ENCODE measurements at regions not wholly inside any gene's neighbourhood (a gene's known extent, or its start where the extent isn't known, plus 50 kb on each side); places are given as distances from the start of the nearest gene placed in this dataset.

DNA sequence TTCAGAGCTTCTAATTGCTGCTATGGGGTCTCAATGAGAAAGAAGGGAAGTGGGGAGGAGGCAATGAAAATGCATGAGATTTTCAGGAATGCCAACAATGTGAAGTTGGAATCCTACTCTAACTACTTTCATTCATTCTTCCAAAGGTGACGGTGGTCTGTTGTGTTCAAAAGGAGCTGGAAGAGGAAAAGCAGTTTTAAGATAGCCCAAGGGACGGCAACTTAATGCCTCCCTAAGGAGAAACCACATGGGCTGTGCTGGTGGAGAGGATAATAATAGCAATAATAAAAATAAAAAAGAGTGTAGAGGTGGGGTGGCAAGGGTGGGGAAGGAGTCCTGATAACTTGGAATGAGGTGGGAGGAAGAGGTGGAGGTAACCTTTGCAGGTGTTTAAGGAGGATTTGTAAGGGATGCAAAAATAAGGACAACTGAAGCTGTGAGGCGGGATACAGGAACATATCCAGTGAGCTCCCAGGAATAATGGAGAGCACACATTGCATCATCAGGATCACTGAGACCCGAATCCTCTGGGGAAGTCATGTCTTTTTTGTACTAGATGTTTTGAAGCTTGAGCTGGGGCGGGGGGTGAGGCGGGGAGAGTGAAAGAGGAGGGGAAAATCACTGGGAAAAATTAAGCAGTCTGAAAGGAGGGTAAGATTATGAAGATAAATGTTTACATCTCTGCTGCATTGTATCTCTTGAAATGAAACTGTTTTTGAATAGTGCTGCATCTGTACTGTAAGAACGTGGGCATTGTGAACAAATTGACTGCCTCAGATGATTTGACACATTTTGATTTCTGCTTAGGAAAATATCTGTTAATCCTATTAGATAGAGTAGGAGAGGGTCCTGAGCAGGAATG is 120.1 kb upstream of the TMEM161B start:
- H3K4me3 ChIP-seq (ENCODE audit: insufficient read depth, low read depth, low read length): no peak overlapping the region
- 50 to 54% methylated on average over 6 to 7 of the region's 7 CpGs for WGBS, 2 experiments
- peak overlapping the region; percentile 47 for H3K27ac ChIP-seq (ENCODE audit: insufficient read depth, low read depth, low read length, poor library complexity, severe bottlenecking)
- peaks cover 25% of the 10 kb centered on the region for H3K4me1 ChIP-seq (ENCODE audit: control insufficient read depth, insufficient read depth, low read length)
- H3K27me3 ChIP-seq (ENCODE audit: control insufficient read depth, insufficient read depth, low read length, poor library complexity, severe bottlenecking): no peaks in the 10 kb centered on the region
- no peaks in the 10 kb centered on the region for H3K36me3 ChIP-seq (ENCODE audit: control insufficient read depth, insufficient read depth, low read length)
- no peaks in the 10 kb centered on the region for H3K9me3 ChIP-seq (ENCODE audit: control insufficient read depth, low read length)

DNA sequence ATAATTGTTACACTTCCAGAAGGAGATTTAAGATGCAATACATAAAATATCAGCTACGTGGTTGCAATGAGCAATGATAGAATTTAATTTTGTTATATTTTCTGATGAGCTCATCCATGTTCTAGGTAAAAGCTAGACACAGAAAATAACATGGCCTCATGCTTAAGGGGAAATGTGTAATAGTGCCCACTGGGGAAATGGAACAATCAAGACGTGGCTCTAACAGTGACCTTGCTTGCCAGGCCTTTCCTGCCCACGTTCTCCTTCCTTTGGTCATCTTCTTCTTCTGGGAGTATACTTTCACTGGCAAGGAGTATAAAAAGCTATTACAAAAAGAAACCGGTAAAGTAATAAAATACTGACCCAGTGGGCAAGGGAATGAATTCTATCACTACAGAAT is 116.2 kb upstream of the TMEM161B start:
- no peak overlapping the region for H3K27ac ChIP-seq (ENCODE audit: insufficient read depth, low read depth, low read length, poor library complexity, severe bottlenecking)
- WGBS, 2 experiments: 94 to 97% methylated on average over 4 of the region's 4 CpGs
- H3K4me1 ChIP-seq (ENCODE audit: control insufficient read depth, insufficient read depth, low read length): peaks cover 17% of the 10 kb centered on the region
- no peaks in the 10 kb centered on the region for H3K9me3 ChIP-seq (ENCODE audit: control insufficient read depth, low read length)
- H3K4me3 ChIP-seq (ENCODE audit: insufficient read depth, low read depth, low read length): no peak overlapping the region
- no peaks in the 10 kb centered on the region for H3K27me3 ChIP-seq (ENCODE audit: control insufficient read depth, insufficient read depth, low read length, poor library complexity, severe bottlenecking)
- H3K36me3 ChIP-seq (ENCODE audit: control insufficient read depth, insufficient read depth, low read length): no peaks in the 10 kb centered on the region

DNA sequence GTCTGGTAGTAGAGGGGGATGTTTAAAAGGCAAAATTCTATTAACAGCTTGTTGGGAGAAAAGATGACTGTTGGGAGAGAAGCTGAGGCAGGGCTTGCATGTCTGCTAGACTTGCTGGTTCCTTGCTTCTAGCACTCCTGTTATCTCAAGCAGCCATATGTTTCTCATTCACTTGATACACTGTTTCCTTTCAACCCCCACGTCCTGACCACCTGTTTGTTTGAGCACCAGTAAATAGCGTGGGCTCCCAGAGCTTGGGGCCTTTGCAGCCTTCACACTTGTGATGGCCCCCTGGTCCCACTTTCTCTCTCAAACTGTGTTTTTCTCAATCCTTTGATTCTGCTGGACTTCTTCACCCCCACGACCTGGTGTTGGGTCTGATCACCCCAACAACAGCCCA is 111.7 kb upstream of the TMEM161B start:
- no peaks in the 10 kb centered on the region for H3K9me3 ChIP-seq (ENCODE audit: control insufficient read depth, low read length)
- no peaks in the 10 kb centered on the region for H3K36me3 ChIP-seq (ENCODE audit: control insufficient read depth, insufficient read depth, low read length)
- no peak overlapping the region for H3K4me3 ChIP-seq (ENCODE audit: insufficient read depth, low read depth, low read length)
- H3K4me1 ChIP-seq (ENCODE audit: control insufficient read depth, insufficient read depth, low read length): no peaks in the 10 kb centered on the region
- 93 to 96% methylated on average over 3 of the region's 3 CpGs for WGBS, 2 experiments
- no peaks in the 10 kb centered on the region for H3K27me3 ChIP-seq (ENCODE audit: control insufficient read depth, insufficient read depth, low read length, poor library complexity, severe bottlenecking)
- no peak overlapping the region for H3K27ac ChIP-seq (ENCODE audit: insufficient read depth, low read depth, low read length, poor library complexity, severe bottlenecking)

DNA sequence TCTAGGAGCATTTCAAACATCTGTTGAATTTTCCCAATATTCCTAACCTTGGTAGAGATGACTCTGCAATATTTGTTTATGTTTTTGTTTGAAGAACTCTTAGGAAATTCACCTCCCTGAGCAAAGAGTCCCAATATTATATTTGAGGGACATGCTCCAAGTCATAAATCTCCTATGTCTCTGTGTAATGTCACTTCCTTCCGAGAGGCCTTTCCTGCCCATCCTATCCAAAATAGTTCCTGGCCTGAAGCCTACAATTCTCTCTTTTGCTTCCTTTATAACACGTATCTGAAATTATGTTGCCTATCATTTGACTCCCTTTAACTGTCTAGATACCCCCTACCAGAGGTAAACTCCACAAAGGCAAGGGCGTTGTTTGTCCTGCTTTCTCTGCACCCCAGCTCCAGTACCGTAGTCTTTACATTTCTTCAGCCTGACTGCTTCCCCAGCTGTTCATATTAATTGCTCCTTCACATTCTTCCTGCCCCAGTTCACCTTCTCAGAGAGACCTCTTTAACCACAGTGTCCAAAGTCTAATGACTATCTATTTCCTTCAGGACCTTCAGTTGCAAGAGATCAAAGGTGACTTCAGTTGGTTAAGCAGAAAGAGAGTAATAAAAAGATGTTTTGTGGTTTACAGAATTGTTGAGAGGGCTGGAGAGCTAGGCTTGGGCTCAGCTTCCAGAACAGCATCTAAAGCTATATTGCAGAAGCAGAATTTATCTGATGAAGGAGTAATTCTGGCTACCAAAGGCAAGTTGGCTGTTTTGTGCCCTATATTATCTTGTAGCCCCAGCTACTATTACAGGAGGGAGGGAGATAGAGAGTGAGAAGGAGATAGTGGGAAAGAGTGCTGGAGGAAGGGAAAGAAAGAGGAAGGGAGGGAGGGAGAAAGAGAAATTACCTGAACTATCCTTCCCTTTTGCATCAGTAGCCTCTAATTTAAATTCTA is 109.3 kb upstream of the TMEM161B start:
- WGBS, 2 experiments: 90 to 92% methylated on average over 4 of the region's 4 CpGs
- Histone ChIP-seq H3K36me3 (ENCODE audit: control insufficient read depth, insufficient read depth, low read length) (no peaks in the 10 kb centered on the region), H3K27ac (ENCODE audit: insufficient read depth, low read depth, low read length, poor library complexity, severe bottlenecking) (no peak overlapping the region), H3K27me3 (ENCODE audit: control insufficient read depth, insufficient read depth, low read length, poor library complexity, severe bottlenecking) (no peaks in the 10 kb centered on the region), H3K9me3 (ENCODE audit: control insufficient read depth, low read length) (no peaks in the 10 kb centered on the region), H3K4me3 (ENCODE audit: insufficient read depth, low read depth, low read length) (no peak overlapping the region), H3K4me1 (ENCODE audit: control insufficient read depth, insufficient read depth, low read length) (no peaks in the 10 kb centered on the region)

DNA sequence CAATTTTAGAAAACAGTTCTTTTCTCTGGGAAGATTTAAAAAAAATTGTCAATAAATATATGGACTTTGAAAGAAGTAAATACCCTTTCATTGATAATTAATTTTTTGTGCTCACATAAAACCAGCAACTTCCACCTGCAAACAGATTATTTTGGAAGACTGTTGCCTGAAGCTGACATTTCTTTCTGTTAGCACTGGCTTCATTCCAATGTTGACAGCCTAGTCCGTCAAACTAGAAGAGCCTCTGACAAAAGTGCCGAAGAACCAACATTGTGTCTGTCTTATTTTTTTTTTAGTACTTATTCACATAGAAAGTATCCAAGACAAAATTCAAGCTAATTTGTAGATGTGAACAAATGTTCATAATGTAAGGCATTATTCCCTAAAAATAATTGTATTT is 108.6 kb upstream of the TMEM161B start:
- Histone ChIP-seq H3K27ac (ENCODE audit: insufficient read depth, low read depth, low read length, poor library complexity, severe bottlenecking) (no peak overlapping the region), H3K4me3 (ENCODE audit: insufficient read depth, low read depth, low read length) (no peak overlapping the region), H3K9me3 (ENCODE audit: control insufficient read depth, low read length) (no peaks in the 10 kb centered on the region), H3K27me3 (ENCODE audit: control insufficient read depth, insufficient read depth, low read length, poor library complexity, severe bottlenecking) (no peaks in the 10 kb centered on the region), H3K4me1 (ENCODE audit: control insufficient read depth, insufficient read depth, low read length) (no peaks in the 10 kb centered on the region), H3K36me3 (ENCODE audit: control insufficient read depth, insufficient read depth, low read length) (no peaks in the 10 kb centered on the region)
- 92 to 98% methylated on average over 1 to 2 of the region's 2 CpGs for WGBS, 2 experiments

DNA sequence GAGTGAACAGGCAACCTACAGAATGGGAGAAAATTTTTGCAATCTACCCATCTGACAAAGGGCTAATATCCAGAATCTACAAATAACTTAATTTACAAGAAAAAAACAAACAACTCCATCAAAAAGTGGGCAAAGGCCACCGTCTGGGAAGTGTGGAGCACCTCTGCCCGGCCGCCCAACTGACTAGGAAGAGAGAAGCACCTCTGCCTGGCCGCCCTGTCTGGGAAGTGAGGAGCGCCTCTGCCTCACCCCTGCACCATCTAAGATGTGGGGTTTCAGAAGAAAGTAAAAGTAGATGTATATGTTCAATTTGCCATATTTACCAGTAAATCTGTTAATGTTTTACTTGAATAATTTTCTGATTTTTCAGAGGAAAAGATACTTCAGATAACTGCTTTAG is 108.1 kb upstream of the TMEM161B start:
- Histone ChIP-seq H3K9me3 (ENCODE audit: control insufficient read depth, low read length) (no peaks in the 10 kb centered on the region), H3K36me3 (ENCODE audit: control insufficient read depth, insufficient read depth, low read length) (no peaks in the 10 kb centered on the region), H3K4me1 (ENCODE audit: control insufficient read depth, insufficient read depth, low read length) (no peaks in the 10 kb centered on the region), H3K27me3 (ENCODE audit: control insufficient read depth, insufficient read depth, low read length, poor library complexity, severe bottlenecking) (no peaks in the 10 kb centered on the region), H3K27ac (ENCODE audit: insufficient read depth, low read depth, low read length, poor library complexity, severe bottlenecking) (no peak overlapping the region), H3K4me3 (ENCODE audit: insufficient read depth, low read depth, low read length) (no peak overlapping the region)
- WGBS, 2 experiments: 93 to 98% methylated on average over 4 to 5 of the region's 5 CpGs

DNA sequence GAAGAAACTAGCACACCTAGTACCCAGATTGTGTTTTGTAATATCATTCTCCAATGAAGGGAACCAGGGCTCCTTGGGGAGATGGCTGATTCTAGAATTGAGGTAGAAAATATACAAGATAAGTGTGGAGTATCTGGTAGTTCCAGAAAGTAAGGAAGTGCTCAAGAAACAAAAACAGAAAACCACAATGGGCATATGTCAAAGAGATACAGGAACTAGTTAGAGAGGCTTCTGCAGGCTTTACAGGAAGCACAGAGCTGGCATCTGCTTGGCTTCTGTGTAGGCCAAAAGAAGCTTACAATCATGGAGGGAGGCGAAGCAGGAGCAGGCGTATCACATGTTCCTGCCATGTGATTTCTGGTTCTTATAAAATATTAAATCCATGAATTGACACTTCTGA is 105.7 kb upstream of the TMEM161B start:
- H3K4me1 ChIP-seq (ENCODE audit: control insufficient read depth, insufficient read depth, low read length): no peaks in the 10 kb centered on the region
- no peak overlapping the region for H3K27ac ChIP-seq (ENCODE audit: insufficient read depth, low read depth, low read length, poor library complexity, severe bottlenecking)
- no peak overlapping the region for H3K4me3 ChIP-seq (ENCODE audit: insufficient read depth, low read depth, low read length)
- H3K9me3 ChIP-seq (ENCODE audit: control insufficient read depth, low read length): no peaks in the 10 kb centered on the region
- no peaks in the 10 kb centered on the region for H3K36me3 ChIP-seq (ENCODE audit: control insufficient read depth, insufficient read depth, low read length)
- 97 to 100% methylated on average over 1 to 2 of the region's 2 CpGs for WGBS, 2 experiments
- H3K27me3 ChIP-seq (ENCODE audit: control insufficient read depth, insufficient read depth, low read length, poor library complexity, severe bottlenecking): no peaks in the 10 kb centered on the region

DNA sequence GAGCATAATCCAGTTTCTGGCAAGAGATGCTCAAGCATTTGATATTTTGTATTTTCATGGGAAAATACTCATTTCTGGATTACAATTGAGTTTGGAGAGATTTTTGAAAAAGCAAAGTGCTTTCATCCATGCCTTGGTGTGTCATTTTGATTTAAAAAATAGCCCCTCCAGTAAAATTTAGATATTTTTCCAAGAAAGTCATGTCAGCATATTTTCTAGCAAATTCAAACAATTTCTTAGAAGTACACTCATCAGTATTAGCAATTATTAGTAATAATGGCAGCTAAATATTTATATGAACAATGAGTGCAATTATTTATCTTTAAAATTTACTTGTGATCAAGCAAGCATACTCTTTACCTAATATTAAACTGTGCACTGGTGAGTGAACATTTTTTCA is 102.2 kb upstream of the TMEM161B start:
- Histone ChIP-seq H3K9me3 (ENCODE audit: control insufficient read depth, low read length) (no peaks in the 10 kb centered on the region), H3K36me3 (ENCODE audit: control insufficient read depth, insufficient read depth, low read length) (no peaks in the 10 kb centered on the region), H3K4me3 (ENCODE audit: insufficient read depth, low read depth, low read length) (no peak overlapping the region), H3K27ac (ENCODE audit: insufficient read depth, low read depth, low read length, poor library complexity, severe bottlenecking) (no peak overlapping the region), H3K4me1 (ENCODE audit: control insufficient read depth, insufficient read depth, low read length) (no peaks in the 10 kb centered on the region), H3K27me3 (ENCODE audit: control insufficient read depth, insufficient read depth, low read length, poor library complexity, severe bottlenecking) (no peaks in the 10 kb centered on the region)

DNA sequence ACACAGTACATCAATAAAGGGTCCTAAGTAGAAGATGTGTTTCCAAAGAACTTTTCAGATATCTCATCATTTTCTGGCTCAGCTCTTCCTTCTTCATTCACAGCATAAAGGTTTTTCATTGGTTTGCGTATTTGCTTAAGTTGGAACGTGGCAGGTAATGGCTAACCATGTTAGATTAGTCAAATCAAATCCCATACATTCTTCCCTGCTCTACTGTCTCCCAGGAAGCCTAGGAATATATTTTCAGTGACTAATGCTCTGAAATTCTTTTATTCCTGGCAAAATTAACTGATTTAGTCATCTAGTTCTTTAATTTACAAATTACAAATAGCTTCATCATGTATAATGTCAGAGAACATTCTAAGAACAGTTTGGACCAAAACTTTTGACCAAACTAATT is 99.6 kb upstream of the TMEM161B start:
- H3K36me3 ChIP-seq (ENCODE audit: control insufficient read depth, insufficient read depth, low read length): no peaks in the 10 kb centered on the region
- no peaks in the 10 kb centered on the region for H3K9me3 ChIP-seq (ENCODE audit: control insufficient read depth, low read length)
- no peak overlapping the region for H3K27ac ChIP-seq (ENCODE audit: insufficient read depth, low read depth, low read length, poor library complexity, severe bottlenecking)
- WGBS, 2 experiments: 97 to 100% methylated on average over 2 of the region's 2 CpGs
- H3K4me1 ChIP-seq (ENCODE audit: control insufficient read depth, insufficient read depth, low read length): no peaks in the 10 kb centered on the region
- no peaks in the 10 kb centered on the region for H3K27me3 ChIP-seq (ENCODE audit: control insufficient read depth, insufficient read depth, low read length, poor library complexity, severe bottlenecking)
- no peak overlapping the region for H3K4me3 ChIP-seq (ENCODE audit: insufficient read depth, low read depth, low read length)

DNA sequence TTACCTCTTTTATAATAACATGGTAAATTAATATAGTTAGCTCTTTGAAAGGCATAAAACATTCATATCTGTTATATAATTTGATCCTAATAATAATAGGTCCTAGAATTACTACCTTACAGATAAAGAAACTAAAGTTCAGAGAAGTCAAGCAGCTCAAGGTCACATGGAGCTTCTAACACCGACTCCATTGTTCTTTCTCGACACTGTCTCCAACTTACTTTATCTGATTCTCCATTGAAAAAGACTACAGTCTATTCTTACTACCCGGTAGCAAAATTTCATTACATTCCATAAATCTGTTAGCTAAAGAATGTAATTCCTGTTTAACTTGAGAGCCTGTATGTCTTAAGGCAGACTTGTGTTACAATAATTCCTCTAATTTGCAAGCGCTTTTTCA is 96.3 kb upstream of the TMEM161B start:
- Histone ChIP-seq H3K4me1 (ENCODE audit: control insufficient read depth, insufficient read depth, low read length) (no peaks in the 10 kb centered on the region), H3K9me3 (ENCODE audit: control insufficient read depth, low read length) (no peaks in the 10 kb centered on the region), H3K27me3 (ENCODE audit: control insufficient read depth, insufficient read depth, low read length, poor library complexity, severe bottlenecking) (no peaks in the 10 kb centered on the region), H3K4me3 (ENCODE audit: insufficient read depth, low read depth, low read length) (no peak overlapping the region), H3K27ac (ENCODE audit: insufficient read depth, low read depth, low read length, poor library complexity, severe bottlenecking) (no peak overlapping the region), H3K36me3 (ENCODE audit: control insufficient read depth, insufficient read depth, low read length) (no peaks in the 10 kb centered on the region)
- 93 to 94% methylated on average over 2 to 4 of the region's 4 CpGs for WGBS, 2 experiments
